CD14-positive monocyte (primary cell): ENCODE measurements at regions not wholly inside any gene's neighbourhood (a gene's known extent, or its start where the extent isn't known, plus 50 kb on each side); places are given as distances from the start of the nearest gene placed in this dataset.
A peak's percentile ranks its signal among the peaks of the same experiment; 100 is the strongest.

Experiments
- DNase-seq, 3 donors: peaks; one replicate each; pipeline ENCODE4 v3.0.0-alpha.2; 2011 to 2022
- H2AFZ ChIP-seq: 2 replicates; pipeline ENCODE4 v1.6.0; 2012; ENCODE audit warnings: mild to moderate bottlenecking, low read depth, low read length, inconsistent platforms; ENCODE audit not compliant: insufficient read depth, poor library complexity, severe bottlenecking
- H3K27ac ChIP-seq, 2 donors: 1 replicate in 1 of 2; 2 replicates in 1 of 2; pipeline ENCODE4 v1.5.1; 2012 to 2013; ENCODE audit warnings: low read length in 2 of 2, control low read depth in 1 of 2, inconsistent platforms in 1 of 2, low read depth in 1 of 2, mild to moderate bottlenecking in 1 of 2
- H3K27me3 ChIP-seq, 2 donors: one replicate each; pipeline versions ENCODE4 v1.6.0 to v1.6.1; 2011 to 2013; ENCODE audit warnings: low read length in 2 of 2; ENCODE audit not compliant: control insufficient read depth in 2 of 2, insufficient read depth in 2 of 2
- H3K36me3 ChIP-seq, 2 donors: replicated peaks in 1 of 2; 1 replicate in 1 of 2; 2 replicates in 1 of 2; pipeline versions ENCODE4 v1.5.1 to v1.6.1; 2012 to 2013; ENCODE audit warnings: low read length in 2 of 2, control low read depth in 1 of 2, inconsistent platforms in 1 of 2, mild to moderate bottlenecking in 1 of 2; ENCODE audit not compliant: insufficient read depth in 2 of 2, control insufficient read depth in 1 of 2
- H3K4me1 ChIP-seq, 2 donors: 1 replicate in 1 of 2; 2 replicates in 1 of 2; pipeline versions ENCODE4 v1.5.1 to v1.6.1; 2012 to 2013; ENCODE audit warnings: low read length in 2 of 2, control low read depth in 1 of 2, inconsistent platforms in 1 of 2, mild to moderate bottlenecking in 1 of 2, moderate library complexity in 1 of 2; ENCODE audit not compliant: insufficient read depth in 2 of 2, control insufficient read depth in 1 of 2
- H3K4me2 ChIP-seq: replicated peaks from 2 replicates; pipeline ENCODE3; 2012; ENCODE audit warnings: low read length, moderate library complexity, mild to moderate bottlenecking; ENCODE audit not compliant: poor library complexity, severe bottlenecking; ENCODE audit errors: extremely low read depth
- H3K4me3 ChIP-seq, 3 experiments: fragments of 200-600 bp in 1 of 3; sonication (generic) in 1 of 3; replicated peaks in 1 of 3; 1 replicate in 2 of 3; 2 replicates in 1 of 3; pipeline ENCODE4 v1.5.1; 2011 to 2013; ENCODE audit warnings: low read length in 3 of 3, mild to moderate bottlenecking in 3 of 3, control low read depth in 2 of 3, low read depth in 2 of 3, inconsistent platforms in 1 of 3, moderate library complexity in 1 of 3
- H3K79me2 ChIP-seq: 2 replicates; pipeline ENCODE4 v1.6.0; 2012; ENCODE audit warnings: mild to moderate bottlenecking, control low read depth, inconsistent platforms, low read length, moderate library complexity; ENCODE audit not compliant: insufficient read depth
- H3K9ac ChIP-seq: 2 replicates; pipeline ENCODE4 v1.6.0; 2017; ENCODE audit warnings: low read length, mild to moderate bottlenecking; ENCODE audit not compliant: insufficient read depth, poor library complexity, severe bottlenecking
- H3K9me3 ChIP-seq, 2 donors: replicated peaks in 1 of 2; 1 replicate in 1 of 2; 2 replicates in 1 of 2; pipeline versions ENCODE4 v1.5.1 to v1.6.1; 2012 to 2013; ENCODE audit warnings: low read length in 2 of 2, control low read depth in 1 of 2; ENCODE audit not compliant: control insufficient read depth in 1 of 2, insufficient read depth in 1 of 2
- H4K20me1 ChIP-seq: 2 replicates; pipeline ENCODE4 v1.6.0; 2012; ENCODE audit warnings: mild to moderate bottlenecking, low read length, control low read depth, moderate library complexity; ENCODE audit not compliant: insufficient read depth
- H3K27ac Mint-ChIP-seq, 7 donors: one replicate each; pipeline ENCODE4 v1.8.0; 2020; ENCODE audit warnings: mild to moderate bottlenecking in 7 of 7, mixed read lengths in 7 of 7, moderate library complexity in 6 of 7, inconsistent platforms in 2 of 7
- H3K27me3 Mint-ChIP-seq, 3 donors: one replicate each; pipeline ENCODE4 v1.8.0; 2021 to 2022; ENCODE audit warnings: low read depth in 3 of 3, mild to moderate bottlenecking in 3 of 3, mixed read lengths in 3 of 3, moderate library complexity in 3 of 3, inconsistent platforms in 1 of 3
- H3K36me3 Mint-ChIP-seq, 2 donors: one replicate each; pipeline ENCODE4 v1.8.0; 2020; ENCODE audit warnings: mixed read lengths in 2 of 2, inconsistent platforms in 1 of 2, mild to moderate bottlenecking in 1 of 2
- H3K4me1 Mint-ChIP-seq: one replicate; pipeline ENCODE4 v1.8.0; 2020; ENCODE audit warnings: mild to moderate bottlenecking, mixed read lengths
- H3K4me3 Mint-ChIP-seq, 2 donors: one replicate each; pipeline ENCODE4 v1.8.0; 2020; ENCODE audit warnings: mild to moderate bottlenecking in 2 of 2, mixed read lengths in 2 of 2, moderate library complexity in 1 of 2
- H3K9me3 Mint-ChIP-seq, 7 donors: one replicate each; pipeline ENCODE4 v1.8.0; 2020 to 2022; ENCODE audit warnings: mixed read lengths in 7 of 7, mild to moderate bottlenecking in 6 of 7, moderate library complexity in 6 of 7, inconsistent platforms in 2 of 7
- WGBS: methylation state at CpG from one replicate; pipeline ENCODE4 v1.1.5; 2013; ENCODE audit warnings: missing lambda C conversion rate; ENCODE audit not compliant: insufficient coverage; 5-methylcytosine and 5-hydroxymethylcytosine counted together
- intact Hi-C, 2 donors: fragments of 100-400 bp; cut with micrococcal nuclease; formaldehyde crosslinking; loops; one replicate each; pipeline versions ENCODE4 v1.15.0 to v1.15.1; 2023
- TF ChIP-seq, protein P1 (sequence below): fragments of 200-600 bp; IDR thresholded peaks from one replicate; pipeline ENCODE4 v1.8.0; 2022; ENCODE audit warnings: antibody characterized with exemption, mild to moderate bottlenecking

DNA sequence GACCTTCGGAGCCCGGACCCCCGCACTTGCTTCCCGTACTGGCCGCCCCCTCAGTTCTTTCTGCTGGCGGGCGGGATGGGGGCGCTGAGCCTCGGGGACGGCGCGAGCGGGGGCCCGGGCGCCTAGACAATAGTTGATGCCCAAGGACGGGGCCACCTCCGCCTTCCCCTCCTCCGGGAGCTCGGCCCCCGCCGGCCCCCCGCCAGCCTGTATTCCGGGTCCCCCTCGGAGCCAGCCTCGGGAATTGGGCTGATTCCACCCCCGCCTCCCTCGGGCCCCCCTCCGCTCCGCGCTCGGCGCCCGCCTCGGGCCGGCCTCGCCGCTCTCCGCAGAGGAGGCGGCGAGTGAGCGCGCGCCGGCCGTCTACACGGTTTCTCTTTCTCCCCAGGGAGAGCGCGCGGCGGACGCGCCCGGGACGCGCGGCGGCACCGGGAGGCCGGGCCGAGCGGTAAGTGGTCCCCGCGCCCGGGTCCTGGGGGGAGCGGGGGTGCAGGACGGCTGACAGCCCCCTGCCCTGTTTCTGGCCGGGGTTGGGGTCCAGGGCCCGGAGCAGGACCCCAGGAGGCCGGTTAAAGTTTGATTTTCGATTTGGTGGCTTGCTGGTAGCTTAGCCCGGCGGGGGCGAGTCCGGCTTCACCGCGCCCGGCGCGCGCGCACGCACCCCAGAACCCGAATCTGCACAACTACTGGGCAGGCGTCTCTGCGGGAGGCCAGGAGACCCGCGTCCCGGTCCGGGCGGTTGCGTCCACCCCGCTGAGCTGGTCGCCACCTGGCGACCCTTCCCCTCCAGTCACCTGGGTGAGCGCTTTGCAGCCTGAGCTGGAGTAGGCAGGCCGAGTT is 413.7 kb downstream of the PCNX1 start:
- H3K79me2 ChIP-seq, result peaks cover 51% of the 10 kb centered on the region
- intact Hi-C loops, result loop anchor here (2.0 to 10.0 kb wide), 6 partner anchors 36 to 176 kb away; no protein-coding TSS in a partner anchor
- Mint-ChIP-seq H3K27me3 (peaks cover 0 to 1% (median 0%) of the 10 kb centered on the region in 3 donors), H3K27ac (peak overlapping the region; percentile 87 to 97 (median 94)), H3K4me1 (peaks cover 47% of the 10 kb centered on the region), H3K4me3 (peak overlapping the region; percentile 97), H3K9me3 (no peaks in the 10 kb centered on the region), H3K36me3 (peaks cover 12 to 17% of the 10 kb centered on the region in 2 donors)
- peak overlapping the region; percentile 81 to 96 (median 84) for H3K4me3 ChIP-seq
- peak overlapping the region; percentile 94 for H3K9ac ChIP-seq
- H3K9me3 ChIP-seq, result no peaks in the 10 kb centered on the region
- no peaks in the 10 kb centered on the region for H3K27me3 ChIP-seq
- peak; percentile 27 to 49 (median 42) for DNase-seq
- H3K4me2 ChIP-seq, result peak overlapping the region; percentile 78
- H3K4me1 ChIP-seq, result peaks cover 49 to 50% of the 10 kb centered on the region in 2 donors
- peaks cover 20% of the 10 kb centered on the region for H4K20me1 ChIP-seq
- H3K36me3 ChIP-seq, result no peaks in the 10 kb centered on the region
- under 1% methylated on average over 78 of the region's 96 CpGs for WGBS
- peak overlapping the region; percentile 40 for H2AFZ ChIP-seq
- peak overlapping the region; percentile 86 to 92 for H3K27ac ChIP-seq
- TF ChIP-seq, protein P1, sequence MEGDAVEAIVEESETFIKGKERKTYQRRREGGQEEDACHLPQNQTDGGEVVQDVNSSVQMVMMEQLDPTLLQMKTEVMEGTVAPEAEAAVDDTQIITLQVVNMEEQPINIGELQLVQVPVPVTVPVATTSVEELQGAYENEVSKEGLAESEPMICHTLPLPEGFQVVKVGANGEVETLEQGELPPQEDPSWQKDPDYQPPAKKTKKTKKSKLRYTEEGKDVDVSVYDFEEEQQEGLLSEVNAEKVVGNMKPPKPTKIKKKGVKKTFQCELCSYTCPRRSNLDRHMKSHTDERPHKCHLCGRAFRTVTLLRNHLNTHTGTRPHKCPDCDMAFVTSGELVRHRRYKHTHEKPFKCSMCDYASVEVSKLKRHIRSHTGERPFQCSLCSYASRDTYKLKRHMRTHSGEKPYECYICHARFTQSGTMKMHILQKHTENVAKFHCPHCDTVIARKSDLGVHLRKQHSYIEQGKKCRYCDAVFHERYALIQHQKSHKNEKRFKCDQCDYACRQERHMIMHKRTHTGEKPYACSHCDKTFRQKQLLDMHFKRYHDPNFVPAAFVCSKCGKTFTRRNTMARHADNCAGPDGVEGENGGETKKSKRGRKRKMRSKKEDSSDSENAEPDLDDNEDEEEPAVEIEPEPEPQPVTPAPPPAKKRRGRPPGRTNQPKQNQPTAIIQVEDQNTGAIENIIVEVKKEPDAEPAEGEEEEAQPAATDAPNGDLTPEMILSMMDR, result no peak

DNA sequence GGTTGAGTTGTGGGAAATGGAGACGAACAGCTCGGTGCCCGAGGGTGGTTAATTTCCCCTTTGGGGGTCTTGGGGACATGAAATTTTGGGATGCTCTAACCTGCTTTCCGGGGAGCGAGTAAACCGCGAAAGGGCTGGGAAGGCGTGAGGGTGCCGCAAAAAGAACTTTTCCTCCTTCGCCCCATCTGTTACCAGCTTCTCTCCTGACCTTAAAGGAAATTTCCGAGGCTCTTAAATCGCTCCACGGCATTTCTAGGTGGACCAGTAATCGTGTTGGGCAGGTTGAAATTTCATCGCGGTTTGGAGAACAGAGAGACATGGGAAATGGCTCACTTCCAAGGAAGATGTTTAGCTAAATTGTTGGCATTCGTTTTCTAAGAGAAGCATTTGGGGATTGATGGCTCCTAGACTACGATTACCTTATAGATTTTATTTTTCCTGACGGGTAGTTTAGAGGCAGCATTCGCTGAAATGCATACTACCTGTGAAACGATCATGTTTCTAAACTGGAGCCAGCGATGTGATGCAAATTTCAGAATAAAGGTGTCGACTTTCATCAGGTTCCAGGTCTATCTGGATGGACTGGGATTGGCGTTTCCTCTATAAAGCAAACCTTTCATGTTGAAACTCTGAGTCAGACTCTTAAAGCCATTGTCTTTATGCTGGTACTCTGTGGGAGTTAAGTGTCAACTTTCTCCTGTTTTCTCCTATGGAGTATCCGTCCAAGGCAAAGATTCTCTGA is 414.5 kb downstream of the PCNX1 start:
- Mint-ChIP-seq H3K9me3 (no peaks in the 10 kb centered on the region), H3K4me3 (peak overlapping the region; percentile 97), H3K4me1 (peaks cover 51% of the 10 kb centered on the region), H3K27me3 (peaks cover 0 to 3% (median 0%) of the 10 kb centered on the region in 3 donors), H3K27ac (peak overlapping the region; percentile 87 to 97 (median 94)), H3K36me3 (peaks cover 14 to 25% of the 10 kb centered on the region in 2 donors)
- Histone ChIP-seq H3K4me1 (peaks cover 51 to 54% of the 10 kb centered on the region in 2 donors), H3K27me3 (no peaks in the 10 kb centered on the region), H3K9me3 (no peaks in the 10 kb centered on the region), H3K27ac (peak overlapping the region; percentile 86 to 92), H4K20me1 (peaks cover 21% of the 10 kb centered on the region), H3K9ac (peak overlapping the region; percentile 94), H3K4me2 (peak overlapping the region; percentile 78), H3K4me3 (peak overlapping the region; percentile 81 to 96 (median 84)), H3K36me3 (no peaks in the 10 kb centered on the region), H3K79me2 (peaks cover 58% of the 10 kb centered on the region), H2AFZ (peak overlapping the region; percentile 10)
- TF ChIP-seq, protein P1, result no peak
- intact Hi-C loops, result loop anchor here (2.0 to 10.0 kb wide), 6 partner anchors 36 to 177 kb away; no protein-coding TSS in a partner anchor
- WGBS, result 2% methylated on average over 13 of the region's 25 CpGs
- DNase-seq, result peak in 2 of 3 donors; percentile 32 to 44
